ENCODE measurements at regions not wholly inside any gene's neighbourhood (a gene's known extent, or its start where the extent isn't known, plus 50 kb on each side); places are given as distances from the start of the nearest gene placed in this dataset.
"Not testable (repeated sequence)": the region's sequence is repeated elsewhere in the genome, so short reads cannot be mapped to it uniquely, and the experiment has no call there.

GRCh38 chr6:921400-921799 lies 228.5 kb upstream of the EXOC2 start:
- DNase-seq = no peak

GRCh38 chr6:920512-920911 lies 227.6 kb upstream of the EXOC2 start:
- DNase-seq = no peak

- DNase-seq = no peak
These were observed 226.6 kb upstream of the EXOC2 start for GRCh38 chr6:919500-919899.

GRCh38 chr6:917939-918338 lies 225.0 kb upstream of the EXOC2 start:
- no peak for DNase-seq

- no peak for DNase-seq
These were observed 224.4 kb upstream of the EXOC2 start for GRCh38 chr6:917296-917695.

GRCh38 chr6:916131-916530 lies 223.2 kb upstream of the EXOC2 start:
- DNase-seq = no peak

- no peak for DNase-seq
These were observed 220.2 kb upstream of the EXOC2 start for GRCh38 chr6:912871-913835.

GRCh38 chr6:907928-908327 lies 215.0 kb upstream of the EXOC2 start:
- DNase-seq = no peak

GRCh38 chr6:906920-907319 lies 214.0 kb upstream of the EXOC2 start:
- no peak for DNase-seq

GRCh38 chr6:905556-905955 lies 212.6 kb upstream of the EXOC2 start:
- DNase-seq = no peak

GRCh38 chr6:904994-905393 lies 212.1 kb upstream of the EXOC2 start:
- DNase-seq = no peak

- DNase-seq = no peak
These were observed 210.8 kb upstream of the EXOC2 start for GRCh38 chr6:903761-904160.

- no peak for DNase-seq
These were observed 208.9 kb upstream of the EXOC2 start for GRCh38 chr6:901696-902460.

GRCh38 chr6:900716-901605 lies 208.0 kb upstream of the EXOC2 start:
- DNase-seq = no peak

GRCh38 chr6:897528-898207 lies 204.7 kb upstream of the EXOC2 start:
- DNase-seq = no peak

GRCh38 chr6:894274-894673 lies 201.3 kb upstream of the EXOC2 start:
- DNase-seq = no peak

- DNase-seq = no peak
These were observed 198.1 kb upstream of the EXOC2 start for GRCh38 chr6:890995-891394.

- no peak for DNase-seq
These were observed 197.3 kb upstream of the EXOC2 start for GRCh38 chr6:890201-890600.

- no peak for DNase-seq
These were observed 194.8 kb upstream of the EXOC2 start for GRCh38 chr6:887583-888235.

- not testable (repeated sequence) for DNase-seq
These were observed 193.2 kb upstream of the EXOC2 start for GRCh38 chr6:886116-886515.

GRCh38 chr6:885051-885590 lies 192.2 kb upstream of the EXOC2 start:
- no peak for DNase-seq

GRCh38 chr6:884570-884969 lies 191.6 kb upstream of the EXOC2 start:
- DNase-seq = no peak

Measured in activated CD8-positive, alpha-beta memory T cell treated with anti-CD3 and anti-CD28 coated beads, Interleukin-2, amount 50 U/mL, for 4 hours (primary cell).